ENCODE measurements at regions not wholly inside any gene's neighbourhood (a gene's known extent, or its start where the extent isn't known, plus 50 kb on each side); places are given as distances from the start of the nearest gene placed in this dataset.

DNA sequence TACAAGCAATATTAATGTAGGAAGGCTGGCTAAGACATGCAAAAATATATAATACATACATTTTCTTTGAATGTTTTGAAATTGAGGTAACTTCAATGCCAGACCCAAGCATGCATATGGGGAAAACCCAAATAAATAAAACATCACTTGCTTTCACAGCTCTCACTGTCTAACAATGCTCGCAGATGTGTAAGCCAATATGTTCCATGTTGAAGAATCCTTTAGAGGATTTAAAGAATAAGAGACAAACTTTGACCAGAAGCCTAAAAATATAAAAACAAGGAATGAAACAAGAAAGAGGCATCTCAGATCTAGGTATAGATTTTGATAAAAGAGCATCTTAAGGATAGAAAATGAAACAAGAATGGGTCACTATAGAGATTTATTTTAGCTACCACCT lies 354.2 kb downstream of the CDH10 start:
- TF ChIP-seq CTCF (CRISPR knock-in tag; IDR thresholded peaks at IDR 0.05): no peak
- no peak for TF ChIP-seq FOSL2 (CRISPR knock-in tag; IDR thresholded peaks at IDR 0.05)
- TF ChIP-seq E2F1 (CRISPR knock-in tag; IDR thresholded peaks at IDR 0.05): no peak
- no peak for TF ChIP-seq GLI4 (CRISPR knock-in tag; IDR thresholded peaks at IDR 0.05; ENCODE audit: borderline replicate concordance)
- no peak for TF ChIP-seq RELA (CRISPR knock-in tag; IDR thresholded peaks at IDR 0.05)

Data from HepG2 (cell line).